DND-41 (cell line): ENCODE measurements at regions not wholly inside any gene's neighbourhood (a gene's known extent, or its start where the extent isn't known, plus 50 kb on each side); places are given as distances from the start of the nearest gene placed in this dataset.

Source experiments
- CTCF ChIP-seq: IDR thresholded peaks from 2 replicates; pipeline ENCODE4 v1.5.1; 2012; ENCODE audit warnings: borderline replicate concordance, low read length, moderate library complexity, mild to moderate bottlenecking; ENCODE audit not compliant: poor library complexity, severe bottlenecking; ENCODE audit errors: extremely low read depth
- EZH2 ChIP-seq: IDR thresholded peaks from 3 replicates; pipeline ENCODE4 v1.6.1; 2012; ENCODE audit warnings: borderline replicate concordance, low read depth, mild to moderate bottlenecking, moderate library complexity, low read length, inconsistent platforms; ENCODE audit not compliant: severe bottlenecking

- TF ChIP-seq CTCF, result no peak
- TF ChIP-seq EZH2, result no peak
Observed at GRCh38 chr11:116422556-116422955, 350.2 kb downstream of the BUD13 start.
